ENCODE measurements at regions not wholly inside any gene's neighbourhood (a gene's known extent, or its start where the extent isn't known, plus 50 kb on each side); places are given as distances from the start of the nearest gene placed in this dataset.

DNA sequence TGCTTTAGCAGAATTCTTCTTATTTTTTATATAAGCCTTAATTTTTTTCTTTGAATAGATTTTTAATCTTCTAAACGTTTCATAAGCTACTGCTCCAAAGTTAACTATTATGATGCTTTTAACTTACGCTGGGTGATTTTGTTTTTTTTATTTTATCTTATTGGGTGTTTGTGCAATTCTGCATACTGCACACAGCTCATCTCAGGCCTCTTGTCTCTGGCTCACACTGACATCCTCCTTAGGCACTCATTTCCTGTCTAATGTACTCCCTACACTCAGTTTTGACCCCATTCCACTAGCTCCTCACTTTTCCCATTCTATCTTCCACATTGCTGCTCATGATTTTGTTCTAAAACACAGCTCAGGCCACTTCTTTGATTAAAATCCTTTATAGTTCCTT lies 111.9 kb upstream of the MAP9 start:
- Histone ChIP-seq H4K20me1 (ENCODE audit: insufficient read depth, low read length) (no peaks in the 10 kb centered on the region), H3K4me2 (ENCODE audit: low read depth, low read length) (no peak overlapping the region), H3K4me1 (ENCODE audit: low read length) (peaks cover 11% of the 10 kb centered on the region), H3K9me2 (replicated peaks; ENCODE audit: insufficient read depth, low read length) (no peaks in the 10 kb centered on the region), H3F3A (ENCODE audit: insufficient read depth, low read length) (no peaks in the 10 kb centered on the region), H3K27me3 (replicated peaks; ENCODE audit: insufficient read depth, low read length) (peaks cover 14% of the 10 kb centered on the region; the same call in 1 of the 2 replicates), H3K79me2 (ENCODE audit: low read length) (no peaks in the 10 kb centered on the region), H3K36me3 (replicated peaks; ENCODE audit: insufficient read depth, low read length) (no peaks in the 10 kb centered on the region), H3K4me3 (ENCODE audit: low read length) (no peak overlapping the region), H3K9me3 (replicated peaks; ENCODE audit: insufficient read depth, low read length) (no peaks in the 10 kb centered on the region), H2AFZ (ENCODE audit: low read length) (no peak overlapping the region), H3K27ac (ENCODE audit: low read length) (no peak overlapping the region), H3K9ac (ENCODE audit: low read length) (no peak overlapping the region)
- no peak for DNase-seq
- TF ChIP-seq, protein P1, sequence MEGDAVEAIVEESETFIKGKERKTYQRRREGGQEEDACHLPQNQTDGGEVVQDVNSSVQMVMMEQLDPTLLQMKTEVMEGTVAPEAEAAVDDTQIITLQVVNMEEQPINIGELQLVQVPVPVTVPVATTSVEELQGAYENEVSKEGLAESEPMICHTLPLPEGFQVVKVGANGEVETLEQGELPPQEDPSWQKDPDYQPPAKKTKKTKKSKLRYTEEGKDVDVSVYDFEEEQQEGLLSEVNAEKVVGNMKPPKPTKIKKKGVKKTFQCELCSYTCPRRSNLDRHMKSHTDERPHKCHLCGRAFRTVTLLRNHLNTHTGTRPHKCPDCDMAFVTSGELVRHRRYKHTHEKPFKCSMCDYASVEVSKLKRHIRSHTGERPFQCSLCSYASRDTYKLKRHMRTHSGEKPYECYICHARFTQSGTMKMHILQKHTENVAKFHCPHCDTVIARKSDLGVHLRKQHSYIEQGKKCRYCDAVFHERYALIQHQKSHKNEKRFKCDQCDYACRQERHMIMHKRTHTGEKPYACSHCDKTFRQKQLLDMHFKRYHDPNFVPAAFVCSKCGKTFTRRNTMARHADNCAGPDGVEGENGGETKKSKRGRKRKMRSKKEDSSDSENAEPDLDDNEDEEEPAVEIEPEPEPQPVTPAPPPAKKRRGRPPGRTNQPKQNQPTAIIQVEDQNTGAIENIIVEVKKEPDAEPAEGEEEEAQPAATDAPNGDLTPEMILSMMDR (IDR thresholded peaks at IDR 0.05; ENCODE audit: low read length), result no peak
- no peak for TF ChIP-seq EZH2phosphoT487 (IDR thresholded peaks at IDR 0.05; ENCODE audit: low read length)
- no peak for TF ChIP-seq EZH2 (optimal IDR thresholded peaks at IDR 0.05; ENCODE audit: low read depth, low read length)

DNA sequence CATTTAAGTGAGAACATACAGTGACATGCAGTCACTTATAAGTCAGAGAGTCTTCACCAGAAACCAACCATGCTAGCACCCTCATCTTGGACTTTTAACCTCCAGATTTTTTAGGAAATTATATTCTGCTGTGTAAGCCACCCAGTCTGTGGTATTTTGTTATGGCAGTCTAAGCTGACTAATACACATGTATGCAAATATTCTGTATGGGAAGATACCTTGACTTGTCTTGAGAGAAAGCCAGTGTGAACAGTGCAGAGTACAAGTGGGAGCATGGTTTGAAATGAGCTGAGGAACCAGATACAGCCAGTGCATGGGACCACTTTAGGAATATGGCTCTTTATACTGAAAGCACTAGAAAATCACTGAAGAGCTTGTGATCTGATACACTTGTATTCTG lies 110.4 kb upstream of the MAP9 start:
- Histone ChIP-seq H3K36me3 (replicated peaks; ENCODE audit: insufficient read depth, low read length) (no peaks in the 10 kb centered on the region), H3K4me2 (ENCODE audit: low read depth, low read length) (no peak overlapping the region), H3K9me3 (replicated peaks; ENCODE audit: insufficient read depth, low read length) (no peaks in the 10 kb centered on the region), H3K9me2 (replicated peaks; ENCODE audit: insufficient read depth, low read length) (no peaks in the 10 kb centered on the region), H2AFZ (ENCODE audit: low read length) (no peak overlapping the region), H3K9ac (ENCODE audit: low read length) (no peak overlapping the region), H3F3A (ENCODE audit: insufficient read depth, low read length) (no peaks in the 10 kb centered on the region), H4K20me1 (ENCODE audit: insufficient read depth, low read length) (no peaks in the 10 kb centered on the region), H3K27me3 (replicated peaks; ENCODE audit: insufficient read depth, low read length) (0 out of 2 replicates have a peak, but pooled peaks cover 4% of the 10 kb centered on the region), H3K27ac (ENCODE audit: low read length) (no peak overlapping the region), H3K4me3 (ENCODE audit: low read length) (no peak overlapping the region), H3K79me2 (ENCODE audit: low read length) (no peaks in the 10 kb centered on the region), H3K4me1 (ENCODE audit: low read length) (peaks cover 11% of the 10 kb centered on the region)
- DNase-seq, result no peak
- TF ChIP-seq, protein P1 (IDR thresholded peaks at IDR 0.05; ENCODE audit: low read length), result no peak
- TF ChIP-seq EZH2 (optimal IDR thresholded peaks at IDR 0.05; ENCODE audit: low read depth, low read length) (no peak), EZH2phosphoT487 (IDR thresholded peaks at IDR 0.05; ENCODE audit: low read length) (no peak)

DNA sequence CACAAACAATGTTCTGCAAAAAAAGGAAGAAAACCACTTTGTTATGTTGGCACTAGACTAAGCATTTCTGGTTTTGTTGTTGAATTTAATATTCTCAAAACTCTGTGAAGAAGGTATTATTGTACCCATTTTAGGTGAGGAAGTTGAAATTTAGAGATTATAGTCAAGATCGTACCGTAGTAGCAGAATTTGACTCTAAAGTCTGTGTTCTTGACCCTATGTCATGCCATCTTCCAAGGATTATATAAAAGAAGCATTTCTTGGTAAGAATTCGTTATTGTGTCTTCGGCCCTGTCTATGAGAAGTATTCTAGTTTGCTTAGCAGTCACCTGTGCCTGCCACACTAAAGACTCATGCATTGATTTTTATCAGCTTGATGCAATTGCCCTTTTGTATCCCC lies 104.4 kb upstream of the MAP9 start:
- no peak overlapping the region for H3K4me3 ChIP-seq (ENCODE audit: low read length)
- H3K36me3 ChIP-seq (replicated peaks; ENCODE audit: insufficient read depth, low read length), result no peaks in the 10 kb centered on the region
- H3F3A ChIP-seq (ENCODE audit: insufficient read depth, low read length), result no peaks in the 10 kb centered on the region
- DNase-seq, result no peak
- H3K9ac ChIP-seq (ENCODE audit: low read length), result no peak overlapping the region
- no peaks in the 10 kb centered on the region for H3K79me2 ChIP-seq (ENCODE audit: low read length)
- no peak overlapping the region for H3K4me2 ChIP-seq (ENCODE audit: low read depth, low read length)
- H3K4me1 ChIP-seq (ENCODE audit: low read length), result no peaks in the 10 kb centered on the region
- no peaks in the 10 kb centered on the region for H4K20me1 ChIP-seq (ENCODE audit: insufficient read depth, low read length)
- TF ChIP-seq EZH2phosphoT487 (IDR thresholded peaks at IDR 0.05; ENCODE audit: low read length) (no peak), EZH2 (optimal IDR thresholded peaks at IDR 0.05; ENCODE audit: low read depth, low read length) (no peak)
- TF ChIP-seq, protein P1 (IDR thresholded peaks at IDR 0.05; ENCODE audit: low read length), result no peak
- no peak overlapping the region for H3K27ac ChIP-seq (ENCODE audit: low read length)
- no peak overlapping the region for H2AFZ ChIP-seq (ENCODE audit: low read length)
- H3K9me3 ChIP-seq (replicated peaks; ENCODE audit: insufficient read depth, low read length), result no peaks in the 10 kb centered on the region
- no peaks in the 10 kb centered on the region for H3K9me2 ChIP-seq (replicated peaks; ENCODE audit: insufficient read depth, low read length)
- H3K27me3 ChIP-seq (replicated peaks; ENCODE audit: insufficient read depth, low read length), result no peaks in the 10 kb centered on the region
